H9 (cell line): ENCODE measurements at regions not wholly inside any gene's neighbourhood (a gene's known extent, or its start where the extent isn't known, plus 50 kb on each side); places are given as distances from the start of the nearest gene placed in this dataset.

Experiments used
- DNase-seq: peaks from one replicate; pipeline ENCODE4 v3.0.0-alpha.2; 2017
- H2AFZ ChIP-seq: one replicate; pipeline ENCODE4 v1.6.1; 2013; ENCODE audit warnings: mild to moderate bottlenecking, low read length, control low read depth, moderate library complexity
- H2AK5ac ChIP-seq: 2 replicates; pipeline ENCODE4 v1.6.1; 2013; ENCODE audit warnings: low read length, control low read depth, mixed read lengths; ENCODE audit not compliant: insufficient read length
- H2BK120ac ChIP-seq: one replicate; pipeline ENCODE4 v1.6.1; 2013; ENCODE audit warnings: low read depth, mild to moderate bottlenecking, low read length, control low read depth, inconsistent platforms; ENCODE audit not compliant: poor library complexity, severe bottlenecking
- H2BK12ac ChIP-seq: 2 replicates; pipeline ENCODE4 v1.6.1; 2013; ENCODE audit warnings: low read length, control low read depth, mixed read lengths, low read depth; ENCODE audit not compliant: insufficient read length
- H2BK15ac ChIP-seq: 2 replicates; pipeline ENCODE4 v1.6.1; 2013; ENCODE audit warnings: low read depth, low read length, control low read depth
- H2BK20ac ChIP-seq: one replicate; pipeline ENCODE4 v1.6.1; 2013; ENCODE audit warnings: low read depth, mild to moderate bottlenecking, low read length, control low read depth, inconsistent platforms; ENCODE audit not compliant: poor library complexity, severe bottlenecking
- H2BK5ac ChIP-seq: 2 replicates; pipeline ENCODE4 v1.6.1; 2013; ENCODE audit warnings: low read length, control low read depth, mixed read lengths; ENCODE audit not compliant: insufficient read length
- H3K14ac ChIP-seq: 2 replicates; pipeline ENCODE4 v1.6.1; 2013; ENCODE audit warnings: low read length, control low read depth; ENCODE audit not compliant: insufficient read depth
- H3K18ac ChIP-seq: 2 replicates; pipeline ENCODE4 v1.6.1; 2013; ENCODE audit warnings: low read depth, mild to moderate bottlenecking, mixed read lengths, low read length, control low read depth; ENCODE audit not compliant: insufficient read length
- H3K23ac ChIP-seq: 2 replicates; pipeline ENCODE4 v1.6.1; 2013; ENCODE audit warnings: low read length, control low read depth, mixed read lengths, low read depth; ENCODE audit not compliant: insufficient read length
- H3K23me2 ChIP-seq: 2 replicates; pipeline ENCODE4 v1.6.1; 2013; ENCODE audit warnings: low read depth, mild to moderate bottlenecking, mixed read lengths, low read length, control low read depth; ENCODE audit not compliant: insufficient read length, poor library complexity, severe bottlenecking
- H3K27ac ChIP-seq: 2 replicates; pipeline ENCODE4 v1.5.1; 2013; ENCODE audit warnings: low read length, control low read depth, mixed read lengths, low read depth; ENCODE audit not compliant: insufficient read length
- H3K27me3 ChIP-seq: 2 replicates; pipeline ENCODE4 v1.6.1; 2013; ENCODE audit warnings: low read length, control low read depth, inconsistent platforms; ENCODE audit not compliant: insufficient read depth
- H3K4ac ChIP-seq: 2 replicates; pipeline ENCODE4 v1.6.1; 2013; ENCODE audit warnings: low read depth, mild to moderate bottlenecking, control low read depth, inconsistent platforms, low read length, moderate library complexity
- H3K4me1 ChIP-seq: 2 replicates; pipeline ENCODE4 v1.6.1; 2013; ENCODE audit warnings: low read length, control low read depth, inconsistent platforms; ENCODE audit not compliant: insufficient read depth
- H3K4me2 ChIP-seq: 2 replicates; pipeline ENCODE4 v1.6.1; 2013; ENCODE audit warnings: low read length, control low read depth, mixed read lengths; ENCODE audit not compliant: insufficient read length, insufficient read depth
- H3K56ac ChIP-seq: 2 replicates; pipeline ENCODE4 v1.6.1; 2013; ENCODE audit warnings: low read depth, mild to moderate bottlenecking, mixed read lengths, low read length, control low read depth; ENCODE audit not compliant: insufficient read length
- H3K79me1 ChIP-seq: 2 replicates; pipeline ENCODE4 v1.6.1; 2013; ENCODE audit warnings: low read depth, mild to moderate bottlenecking, moderate library complexity, low read length, control low read depth, inconsistent platforms; ENCODE audit not compliant: insufficient read depth, poor library complexity, severe bottlenecking
- H3K79me2 ChIP-seq: 2 replicates; pipeline ENCODE4 v1.6.1; 2013; ENCODE audit warnings: low read length, control low read depth, inconsistent platforms; ENCODE audit not compliant: insufficient read depth
- H3K9ac ChIP-seq: 2 replicates; pipeline ENCODE4 v1.6.1; 2013; ENCODE audit warnings: low read length, control low read depth, mixed read lengths; ENCODE audit not compliant: insufficient read length; ENCODE audit errors: extremely low read depth
- H3K9me3 ChIP-seq: one replicate; pipeline ENCODE4 v1.6.1; 2013; ENCODE audit warnings: low read depth, low read length, inconsistent platforms; ENCODE audit not compliant: control insufficient read depth
- H3T11ph ChIP-seq: one replicate; pipeline ENCODE4 v1.6.1; 2013; ENCODE audit warnings: mild to moderate bottlenecking, low read length, control low read depth, inconsistent platforms
- H4K20me1 ChIP-seq: one replicate; pipeline ENCODE4 v1.6.1; 2013; ENCODE audit not compliant: control insufficient read depth, insufficient read length, insufficient read depth
- H4K5ac ChIP-seq: 2 replicates; pipeline ENCODE4 v1.6.1; 2013; ENCODE audit warnings: low read depth, mild to moderate bottlenecking, mixed read lengths, low read length, control low read depth; ENCODE audit not compliant: insufficient read length
- H4K8ac ChIP-seq: replicated peaks from 2 replicates; pipeline ENCODE4 v1.6.1; 2013; ENCODE audit warnings: low read length, control low read depth, mixed read lengths, low read depth; ENCODE audit not compliant: insufficient read length
- H4K91ac ChIP-seq: 2 replicates; pipeline ENCODE4 v1.6.1; 2013; ENCODE audit warnings: low read depth, mild to moderate bottlenecking, moderate library complexity, mixed read lengths, low read length, control low read depth; ENCODE audit not compliant: insufficient read length
- H3K27ac Mint-ChIP-seq, 3 experiments: 2 replicates in 2 of 3; 3 replicates in 1 of 3; pipeline ENCODE4 v1.8.0; 2020 to 2021; ENCODE audit warnings: mixed read lengths in 3 of 3, mild to moderate bottlenecking in 1 of 3, moderate library complexity in 1 of 3
- H3K27me3 Mint-ChIP-seq: 2 replicates; pipeline ENCODE4 v1.8.0; 2021; ENCODE audit warnings: low read depth, mild to moderate bottlenecking, moderate library complexity, mixed read lengths
- H3K36me3 Mint-ChIP-seq, 3 experiments: 2 replicates in 2 of 3; 3 replicates in 1 of 3; pipeline ENCODE4 v1.8.0; 2020 to 2021; ENCODE audit warnings: low read depth in 3 of 3, mixed read lengths in 3 of 3; ENCODE audit not compliant: insufficient read depth in 1 of 3
- H3K4me1 Mint-ChIP-seq, 2 experiments: 2 replicates each; pipeline ENCODE4 v1.8.0; 2020; ENCODE audit warnings: mixed read lengths in 2 of 2
- H3K4me3 Mint-ChIP-seq, 2 experiments: 2 replicates in 1 of 2; 3 replicates in 1 of 2; pipeline ENCODE4 v1.8.0; 2020 to 2021; ENCODE audit warnings: mild to moderate bottlenecking in 2 of 2, mixed read lengths in 2 of 2, moderate library complexity in 1 of 2
- H3K9me3 Mint-ChIP-seq, 2 experiments: 2 replicates in 1 of 2; 3 replicates in 1 of 2; pipeline ENCODE4 v1.8.0; 2020; ENCODE audit warnings: mild to moderate bottlenecking in 2 of 2, mixed read lengths in 2 of 2, moderate library complexity in 1 of 2
- CTCF ChIP-seq: fragments of 200-600 bp; sonication (generic); conservative IDR thresholded peaks from 3 replicates; pipeline ENCODE4 v1.8.0; 2021; ENCODE audit warnings: antibody characterized with exemption, mild to moderate bottlenecking
- WGBS: extraction: QIAGEN DNeasy Blood & Tissue Kit; methylation state at CpG from one replicate; pipeline ENCODE4 v1.1.7; 2013; ENCODE audit warnings: missing lambda C conversion rate, low lambda C conversion rate, mixed read lengths; ENCODE audit not compliant: insufficient read length; ENCODE audit errors: extremely low coverage; 5-methylcytosine and 5-hydroxymethylcytosine counted together

- Histone ChIP-seq H3K4me2 (no peak overlapping the region), H4K20me1 (no peaks in the 10 kb centered on the region), H4K5ac (no peak overlapping the region), H2BK12ac (no peak overlapping the region), H3K4ac (no peak overlapping the region), H4K8ac (no peak overlapping the region), H4K91ac (no peak overlapping the region), H3T11ph (no peak overlapping the region), H3K9me3 (no peaks in the 10 kb centered on the region), H3K27me3 (no peaks in the 10 kb centered on the region), H2AK5ac (no peak overlapping the region), H2BK5ac (no peak overlapping the region), H3K14ac (no peak overlapping the region), H2BK15ac (no peak overlapping the region), H3K79me2 (no peaks in the 10 kb centered on the region), H3K23ac (no peak overlapping the region), H2AFZ (no peak overlapping the region), H2BK120ac (no peak overlapping the region), H3K56ac (no peak overlapping the region), H3K18ac (no peak overlapping the region), H3K4me1 (no peaks in the 10 kb centered on the region), H3K79me1 (no peaks in the 10 kb centered on the region), H3K23me2 (no peaks in the 10 kb centered on the region), H3K27ac (no peak overlapping the region), H3K9ac (no peak overlapping the region), H2BK20ac (no peak overlapping the region)
- no peak for DNase-seq
- Mint-ChIP-seq H3K27ac (no peak overlapping the region), H3K9me3 (peaks cover 1% of the 10 kb centered on the region in 2 experiments; a peak in 3 of 5 replicates), H3K27me3 (peaks cover 12% of the 10 kb centered on the region), H3K4me1 (peaks cover 14 to 21% of the 10 kb centered on the region in 2 experiments), H3K36me3 (peaks cover 0 to 2% (median 0%) of the 10 kb centered on the region in 3 experiments; a peak in 3 of 7 replicates), H3K4me3 (no peak overlapping the region)
- WGBS, result no CpG with 5 or more reads among the region's 2 CpGs
- TF ChIP-seq CTCF, result no peak
These were observed 323.6 kb upstream of the PODXL start for GRCh38 chr7:131880078-131880477.
